GM18861 (cell line): ENCODE measurements at regions not wholly inside any gene's neighbourhood (a gene's known extent, or its start where the extent isn't known, plus 50 kb on each side); places are given as distances from the start of the nearest gene placed in this dataset.
"Not testable (repeated sequence)": the region's sequence is repeated elsewhere in the genome, so short reads cannot be mapped to it uniquely, and the experiment has no call there.

ENCODE experiments used
- ATAC-seq: cut with Tn5 transposase; IDR thresholded peaks from one replicate; pipeline ENCODE4 v1.9.1; 2021; ENCODE audit not compliant: unreplicated experiment

DNA sequence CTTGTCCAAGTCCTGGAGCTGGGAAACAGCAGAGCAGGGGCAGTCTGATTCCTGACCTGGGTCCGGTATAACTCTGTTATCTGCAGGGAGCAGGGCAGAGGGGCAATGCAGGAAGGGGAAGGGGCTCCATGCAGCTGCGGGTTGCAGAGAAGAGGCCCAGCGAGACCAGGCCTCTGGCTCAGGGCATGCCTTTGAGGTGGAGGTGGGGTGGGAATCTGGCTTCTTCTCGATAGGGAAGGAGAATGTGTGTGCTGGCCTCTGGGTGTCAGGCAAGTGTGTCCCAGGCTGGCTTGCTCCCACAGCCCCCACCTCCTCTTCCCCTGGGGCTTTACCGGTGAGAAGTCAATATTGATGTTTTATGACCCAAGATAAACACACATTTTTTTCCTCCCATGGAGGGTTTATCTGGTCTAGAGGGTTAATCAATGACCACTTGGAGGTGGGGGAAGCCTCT, 187.1 kb upstream of the HAAO start:
- ATAC-seq = no peak

DNA sequence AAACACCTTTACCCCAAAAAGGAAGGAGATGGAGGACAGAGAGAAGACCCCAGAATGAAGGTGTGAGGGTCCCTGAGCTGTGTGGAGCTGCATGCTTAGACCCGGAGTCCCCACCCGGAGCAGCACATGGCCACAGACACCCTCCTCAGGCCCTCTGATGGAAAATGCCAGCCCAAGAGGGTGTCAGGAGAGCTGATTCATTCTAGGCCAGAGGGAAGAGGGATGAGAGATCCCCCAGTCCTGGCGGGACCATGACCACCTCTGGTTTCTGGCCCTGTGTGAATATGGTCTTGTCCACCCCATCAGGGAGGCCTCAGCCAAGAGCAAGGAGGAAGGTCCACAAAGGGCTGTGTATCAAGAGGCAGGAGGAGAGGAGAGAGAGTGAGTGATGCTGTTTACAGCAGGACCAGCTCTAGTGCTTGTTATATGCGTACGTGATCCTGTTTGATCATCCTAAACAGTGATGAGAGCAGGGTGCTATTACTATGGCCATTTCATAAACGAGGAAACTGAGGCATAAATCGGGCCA, 186.6 kb upstream of the HAAO start:
- no peak for ATAC-seq

DNA sequence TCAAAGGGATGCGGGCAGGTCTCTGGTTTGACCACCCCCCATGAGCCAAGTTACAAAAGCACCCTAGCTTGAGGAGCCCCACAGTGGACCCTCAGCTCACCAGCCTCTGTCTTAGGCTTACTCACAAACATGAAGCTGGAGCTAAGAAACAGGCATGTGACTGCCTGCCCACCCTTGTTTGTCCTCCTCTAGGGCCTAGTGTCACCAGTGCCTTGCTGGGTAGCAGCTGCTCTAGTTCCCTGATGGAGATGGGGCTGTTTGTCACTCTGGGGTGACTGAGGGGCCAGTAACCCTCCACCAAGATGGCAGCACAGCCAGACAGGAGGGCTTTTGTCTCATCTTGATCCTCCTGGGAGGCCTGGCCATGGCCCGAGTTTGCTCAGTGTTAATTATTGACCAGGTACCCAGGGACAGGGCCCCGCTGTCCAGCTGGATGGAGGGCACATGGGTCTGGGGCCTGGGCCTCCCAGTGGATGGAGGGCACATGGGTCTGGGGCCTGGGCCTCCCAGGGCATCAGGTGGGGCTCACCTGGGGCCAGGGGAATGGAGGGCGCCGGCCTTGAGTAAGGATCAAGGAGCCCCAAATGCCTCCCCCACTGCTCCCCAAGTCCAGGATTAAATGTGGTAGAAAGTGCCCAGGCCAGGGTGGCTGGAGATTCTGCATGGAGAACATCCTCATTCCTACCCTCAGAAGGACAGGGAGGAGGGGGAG, 185.9 kb upstream of the HAAO start:
- ATAC-seq = no peak

DNA sequence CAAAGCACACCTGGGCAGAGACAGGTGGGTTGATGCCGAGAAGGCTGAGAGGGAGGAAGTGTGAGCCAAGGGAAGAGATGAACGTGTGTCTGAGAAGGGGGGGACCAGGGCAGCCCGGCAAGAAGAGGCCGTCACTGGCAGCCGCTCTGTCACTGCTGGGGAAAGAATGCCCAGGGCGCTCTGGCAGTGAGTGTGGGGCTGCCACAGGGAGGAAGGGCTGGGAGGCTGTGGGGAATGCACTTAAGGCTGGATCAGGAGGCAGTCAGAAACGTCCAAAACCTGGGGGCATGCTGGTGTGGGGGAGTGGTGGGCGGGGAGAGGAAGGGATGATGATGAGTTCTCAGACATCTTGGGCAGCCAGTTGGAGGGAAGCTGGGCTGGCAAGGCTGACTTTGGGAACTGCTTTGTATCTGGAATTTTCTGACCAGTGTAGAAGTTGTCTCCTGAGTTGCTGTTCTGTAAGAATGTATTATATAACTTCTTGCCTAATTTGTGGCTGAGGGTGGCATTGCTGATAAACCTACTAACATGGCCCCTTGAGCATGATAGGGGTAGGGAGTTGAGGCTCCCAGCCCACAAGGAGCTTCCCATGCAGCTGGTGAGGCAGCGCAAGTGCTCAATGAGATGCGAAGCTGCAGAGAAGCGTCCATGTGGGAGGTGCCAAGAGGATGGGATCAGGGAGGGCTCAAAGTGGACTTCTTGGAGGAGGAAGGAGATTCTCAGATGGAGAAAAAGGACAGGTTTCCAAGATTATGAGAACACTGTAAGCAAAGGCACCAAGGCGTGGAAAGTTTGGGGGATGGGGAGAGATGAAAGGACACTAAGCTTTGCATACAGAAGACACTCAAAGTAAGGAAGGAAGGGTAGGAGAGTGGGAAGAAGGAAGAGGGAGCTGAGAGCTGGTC, 185.1 kb upstream of the HAAO start:
- ATAC-seq = no peak

DNA sequence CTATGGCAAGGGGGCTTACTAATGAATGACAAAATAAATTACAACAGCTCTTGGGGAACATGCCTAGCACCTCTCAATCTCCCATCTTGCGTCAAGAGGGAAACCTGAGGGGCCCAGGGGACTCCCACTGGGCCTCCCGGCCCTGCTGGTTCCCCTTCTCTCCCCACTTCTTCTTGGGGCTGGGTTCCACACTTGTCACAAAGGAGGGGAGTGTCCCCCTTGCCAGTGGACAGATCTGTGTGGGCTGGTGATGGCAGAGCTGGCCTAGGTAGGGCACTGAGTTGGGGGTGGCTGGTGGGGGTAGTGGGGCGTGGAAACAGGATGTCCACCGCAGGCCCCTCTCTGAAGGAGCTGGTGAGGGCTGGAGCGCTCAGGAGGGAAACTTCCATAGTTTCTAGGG, 184.0 kb upstream of the HAAO start:
- no peak for ATAC-seq

DNA sequence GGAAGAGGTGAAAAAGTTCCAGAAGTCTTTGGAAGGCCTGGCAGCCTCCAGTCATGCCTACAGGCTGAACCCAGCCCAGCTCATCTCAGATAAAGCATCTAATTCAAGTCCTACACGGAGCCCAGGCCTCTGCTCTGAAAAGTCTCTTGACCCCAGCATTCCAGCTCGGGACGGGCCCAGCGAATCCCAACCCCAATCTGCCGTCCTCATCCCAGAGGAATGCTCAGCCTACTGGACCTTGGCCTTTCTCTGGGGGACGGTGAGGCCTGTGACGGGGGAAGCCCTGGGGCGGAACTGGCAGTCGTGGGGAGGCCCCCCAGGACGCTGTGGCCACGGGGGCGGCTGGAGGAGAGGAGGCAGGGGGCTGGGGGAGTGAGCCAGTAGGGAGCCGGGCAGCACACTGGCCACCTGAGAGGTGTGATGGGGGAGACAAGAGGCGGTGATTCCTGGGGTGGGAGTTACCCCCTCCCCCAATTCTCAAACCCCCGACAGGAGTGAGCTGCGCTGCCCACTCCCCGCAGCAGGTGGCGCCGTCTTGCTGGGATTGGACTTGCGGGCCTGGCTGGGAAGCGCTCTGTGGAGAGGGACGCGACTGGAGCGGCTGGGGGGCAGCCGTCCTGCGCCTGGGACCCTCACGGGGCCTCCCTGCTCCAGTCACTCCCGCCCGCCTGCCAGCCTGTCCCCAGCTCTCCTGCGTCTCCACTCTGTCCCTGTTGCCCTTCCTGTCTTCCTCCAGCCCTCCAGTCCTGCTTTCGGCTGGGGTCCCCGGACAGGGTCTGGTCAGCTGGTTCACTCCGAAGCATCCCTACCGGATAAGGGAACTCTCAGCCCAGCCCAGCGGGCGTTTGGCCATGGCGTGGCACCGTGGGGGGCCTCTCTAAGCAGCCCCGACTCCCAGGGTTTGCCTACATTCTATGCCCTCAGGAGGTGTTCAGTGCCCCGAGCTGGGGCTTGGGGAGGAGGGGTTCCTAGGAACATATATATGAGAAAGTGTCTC, 182.6 kb upstream of the HAAO start:
- no peak for ATAC-seq

DNA sequence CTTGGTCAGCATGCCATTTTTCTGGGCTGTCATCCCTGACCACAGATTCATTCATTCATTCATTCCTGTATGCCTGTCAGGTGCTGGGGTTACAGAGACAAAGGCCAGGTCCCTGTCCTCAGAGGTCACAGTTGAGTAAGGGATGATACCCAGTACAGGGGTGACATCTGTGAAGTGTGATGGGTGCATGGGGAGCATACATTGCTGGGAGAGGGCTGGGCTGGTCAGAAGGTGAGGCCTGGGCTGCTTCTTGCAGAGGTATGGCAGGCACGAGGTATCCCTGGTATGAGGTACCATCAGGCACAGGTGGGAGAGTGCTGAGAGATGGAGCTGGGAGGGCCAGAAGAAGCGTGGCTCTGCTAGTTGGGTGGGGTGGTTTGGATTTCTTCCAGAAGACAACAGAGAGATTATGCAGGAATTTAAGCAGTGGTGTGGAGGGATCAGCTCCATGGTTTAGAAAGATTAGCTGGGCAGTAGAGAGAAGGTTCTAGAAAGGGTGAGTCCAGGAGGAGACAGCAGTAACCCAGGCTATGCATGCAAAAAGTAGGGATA, 181.9 kb upstream of the HAAO start:
- no peak for ATAC-seq

DNA sequence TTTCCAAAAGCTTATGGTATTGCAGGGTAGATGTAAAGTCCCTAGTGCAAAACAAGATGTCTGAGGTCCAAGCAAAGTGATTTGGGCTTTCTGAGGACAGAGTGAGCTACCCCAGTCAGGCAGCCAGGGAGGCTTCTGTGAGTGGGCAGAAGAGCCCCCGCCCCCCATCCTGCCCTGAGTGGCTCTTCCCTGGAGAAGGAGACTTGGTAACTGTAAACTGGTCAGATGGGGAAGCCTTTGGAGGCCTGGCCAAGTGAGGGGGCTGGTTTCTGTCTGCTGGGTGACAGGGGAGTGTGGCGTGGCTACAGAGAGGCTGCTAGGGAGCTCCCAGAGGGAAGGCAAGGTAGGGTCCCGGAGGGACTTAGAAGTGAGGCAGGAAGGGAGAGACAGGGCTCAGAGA, 181.3 kb upstream of the HAAO start:
- no peak for ATAC-seq

DNA sequence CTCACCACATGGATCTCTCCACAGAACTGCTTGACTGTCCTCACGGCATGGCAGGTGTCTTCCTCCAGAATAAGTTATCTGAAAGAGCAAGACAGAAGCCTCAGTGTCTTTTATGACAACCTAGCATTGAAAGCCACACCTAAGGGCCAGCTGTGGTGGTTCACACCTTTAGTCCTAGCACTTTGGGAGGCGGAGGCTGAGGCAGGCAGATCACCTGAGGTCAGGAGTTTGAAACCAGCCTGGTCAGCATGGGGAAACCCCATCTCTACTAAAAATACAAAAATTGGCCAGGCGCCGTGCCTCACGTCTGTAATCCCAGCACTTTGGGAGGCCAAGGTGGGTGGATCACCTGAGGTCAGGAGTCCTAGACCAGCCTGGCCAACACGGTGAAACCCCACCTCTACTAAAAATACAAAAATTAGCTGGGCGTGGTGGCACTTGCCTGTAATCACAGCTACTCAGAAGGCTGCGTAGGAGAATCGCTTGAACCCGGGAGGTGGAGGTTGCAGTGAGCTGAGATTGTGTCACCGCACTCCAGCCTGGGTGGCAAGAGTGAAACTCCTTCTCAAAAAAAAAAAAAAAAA, 180.6 kb upstream of the HAAO start:
- ATAC-seq = not testable (repeated sequence)

DNA sequence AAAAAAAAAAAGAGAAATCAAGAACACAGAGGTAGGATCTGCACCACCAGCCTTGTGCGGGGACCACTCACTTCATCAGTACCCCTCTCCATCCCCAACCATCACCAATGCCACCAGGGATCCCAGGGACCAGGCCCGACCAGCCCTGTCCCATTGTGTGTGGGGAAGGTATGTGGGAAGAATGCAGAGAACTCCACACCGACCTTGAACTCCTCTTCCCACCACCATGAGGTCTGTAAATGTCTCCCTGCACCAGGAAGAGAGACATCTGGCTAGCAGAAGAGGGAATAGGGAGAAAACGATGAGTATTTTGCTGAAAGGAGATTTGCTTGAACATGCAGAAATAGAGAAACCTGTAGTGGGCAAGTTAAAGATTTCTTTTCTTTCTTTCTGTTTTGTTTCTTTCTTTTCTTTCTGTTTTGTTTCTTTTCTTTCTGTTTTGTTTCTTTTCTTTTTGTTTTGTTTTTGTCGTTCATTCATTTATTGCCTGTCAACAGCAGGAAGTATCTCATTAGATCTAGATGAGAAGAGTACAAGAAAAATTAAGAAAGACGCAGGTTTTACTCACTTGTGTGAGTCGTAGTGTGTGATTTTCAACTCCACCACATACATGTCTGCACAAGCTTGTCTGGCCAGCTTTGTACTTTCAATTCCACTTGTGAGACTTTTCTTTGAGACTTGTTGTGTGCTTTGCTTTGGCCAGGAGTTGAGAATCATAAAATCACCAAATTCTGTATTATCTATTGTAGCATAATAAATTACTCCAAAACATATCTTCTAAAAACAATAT, 179.8 kb upstream of the HAAO start:
- no peak for ATAC-seq

DNA sequence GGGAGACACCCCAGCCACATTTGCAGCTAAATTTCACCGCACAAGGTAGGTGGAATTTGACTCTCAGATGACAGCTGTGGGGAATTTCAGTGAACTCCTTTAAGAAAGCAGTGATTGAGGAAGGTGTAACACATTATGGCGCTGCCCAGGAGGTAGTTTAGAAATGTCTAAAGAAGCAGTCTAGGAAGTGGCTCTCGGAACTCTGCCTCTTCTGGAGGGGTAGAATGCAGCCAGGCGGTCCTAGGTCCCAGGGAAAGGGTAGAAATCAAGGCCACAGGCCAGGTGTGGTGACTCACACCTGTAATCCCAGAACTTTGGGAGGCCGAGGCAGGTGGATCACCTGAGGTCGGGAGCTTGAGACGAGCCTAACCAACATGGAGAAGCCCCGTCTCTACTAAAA, 179.0 kb upstream of the HAAO start:
- no peak for ATAC-seq

DNA sequence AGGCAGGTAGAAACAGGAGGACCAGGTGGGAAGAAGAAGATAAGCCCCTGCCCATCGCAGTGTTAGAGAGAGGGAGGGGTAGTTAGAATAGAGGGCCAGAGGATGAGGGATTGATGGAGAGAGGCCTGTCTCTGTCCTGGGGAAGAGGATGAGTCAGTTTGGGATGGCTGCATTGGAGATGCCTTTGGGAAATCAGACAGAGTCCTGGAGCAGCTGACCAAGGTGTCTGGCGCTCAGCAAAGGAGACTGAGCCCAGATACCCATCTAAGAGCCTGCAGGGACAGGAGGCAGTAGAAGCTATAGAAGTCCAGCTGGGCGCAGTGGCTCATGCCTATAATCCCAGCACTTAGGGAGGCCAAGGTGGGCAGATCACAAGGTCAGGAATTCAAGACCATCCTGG, 177.8 kb upstream of the HAAO start:
- no peak for ATAC-seq

DNA sequence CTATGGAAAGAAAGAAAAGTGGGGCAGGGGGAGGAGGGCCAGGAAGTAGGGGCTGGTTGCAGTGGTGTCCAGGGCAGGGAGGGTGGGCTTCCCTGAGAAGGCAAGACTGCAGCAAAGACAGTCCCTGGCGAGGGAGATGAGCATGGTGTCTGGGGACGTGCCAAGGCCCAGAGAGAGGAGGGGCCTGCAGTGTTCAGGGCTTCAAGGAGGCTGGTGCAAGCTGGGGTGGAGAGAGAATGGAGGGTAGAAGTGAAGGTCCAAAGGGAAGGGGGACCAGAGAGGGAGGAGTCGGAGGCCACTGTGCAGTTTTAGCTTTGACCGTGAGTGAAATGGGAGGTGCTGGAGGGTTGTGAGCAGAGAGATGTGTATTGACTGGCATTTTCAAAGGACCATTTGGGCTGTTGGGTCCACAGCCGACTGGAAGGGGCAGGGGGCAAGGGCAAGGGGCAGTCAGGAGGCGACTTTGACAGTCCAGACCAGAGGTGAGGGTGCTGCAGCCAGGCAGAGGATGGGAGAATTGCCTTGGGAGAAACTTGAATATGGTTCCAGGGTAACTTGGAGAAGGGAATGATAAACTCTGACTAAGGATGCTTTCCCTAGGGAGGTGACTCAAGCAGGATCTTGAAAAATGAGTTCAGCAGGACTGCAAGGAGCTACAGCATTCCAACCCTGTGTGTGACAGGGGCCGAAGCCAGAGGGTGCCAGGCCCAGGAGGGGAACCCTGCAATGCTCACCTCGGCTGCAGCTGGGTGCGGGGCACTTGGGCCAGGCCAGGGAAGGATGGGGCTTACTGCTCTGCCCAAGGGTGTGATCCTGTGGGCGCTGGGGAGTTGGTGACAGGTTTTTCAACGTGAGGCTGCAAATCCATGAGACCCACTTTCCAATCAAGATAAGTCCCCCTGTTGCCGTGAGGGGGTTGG, 177.1 kb upstream of the HAAO start:
- no peak for ATAC-seq

DNA sequence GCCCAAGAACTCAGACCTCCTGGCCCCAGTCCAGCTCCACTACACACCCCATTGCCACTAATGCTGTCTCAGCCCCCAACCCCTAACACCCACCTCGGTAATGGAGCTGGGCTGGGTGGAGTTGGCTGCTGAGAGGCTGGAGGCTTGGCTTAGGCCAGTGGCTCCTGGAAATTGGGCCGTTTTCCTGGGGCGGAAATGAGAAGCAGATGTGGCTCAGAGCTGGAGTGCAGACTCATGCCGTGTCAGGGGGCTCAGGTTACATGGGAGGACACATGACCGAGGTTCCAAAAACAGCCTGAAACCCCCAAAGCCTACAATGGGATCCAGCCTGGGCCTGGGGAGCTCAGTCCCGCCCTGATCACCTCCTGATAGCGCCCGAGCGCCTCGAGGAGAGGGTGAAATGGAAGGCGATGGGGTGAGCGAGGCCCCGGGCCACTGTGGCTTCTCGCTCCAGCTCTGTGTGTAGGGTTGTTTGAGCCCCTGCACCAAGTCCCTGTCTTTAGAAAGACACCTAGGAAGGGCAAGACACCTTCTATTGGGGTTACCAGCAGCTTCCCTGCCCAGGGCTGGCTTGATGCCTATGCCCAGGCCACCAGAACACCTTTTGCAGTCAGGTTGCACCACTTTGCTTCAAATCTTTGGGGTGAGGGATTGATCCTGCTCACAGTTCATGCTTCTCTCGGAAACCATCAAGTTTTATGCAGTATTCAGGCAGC, 175.7 kb upstream of the HAAO start:
- ATAC-seq = no peak

DNA sequence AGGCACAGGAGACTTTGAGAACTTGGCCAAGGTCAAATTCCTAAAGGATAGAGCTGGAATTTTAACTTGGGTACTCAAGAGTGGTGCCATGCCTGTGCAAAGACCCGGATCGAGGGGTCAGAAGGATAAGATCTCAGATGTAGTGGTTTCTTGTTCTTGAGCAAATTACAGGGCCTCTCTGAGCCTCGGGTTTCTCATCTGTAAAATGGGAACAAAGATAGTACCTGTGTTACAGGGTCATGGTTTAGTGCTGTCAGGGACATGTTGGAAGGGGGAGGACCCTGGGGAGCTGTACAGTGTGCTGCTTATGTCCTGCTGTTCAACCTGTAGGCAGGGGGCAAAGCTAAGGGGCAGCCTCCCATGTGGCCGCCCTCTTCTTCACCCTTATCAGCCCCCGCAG, 173.5 kb upstream of the HAAO start:
- no peak for ATAC-seq

DNA sequence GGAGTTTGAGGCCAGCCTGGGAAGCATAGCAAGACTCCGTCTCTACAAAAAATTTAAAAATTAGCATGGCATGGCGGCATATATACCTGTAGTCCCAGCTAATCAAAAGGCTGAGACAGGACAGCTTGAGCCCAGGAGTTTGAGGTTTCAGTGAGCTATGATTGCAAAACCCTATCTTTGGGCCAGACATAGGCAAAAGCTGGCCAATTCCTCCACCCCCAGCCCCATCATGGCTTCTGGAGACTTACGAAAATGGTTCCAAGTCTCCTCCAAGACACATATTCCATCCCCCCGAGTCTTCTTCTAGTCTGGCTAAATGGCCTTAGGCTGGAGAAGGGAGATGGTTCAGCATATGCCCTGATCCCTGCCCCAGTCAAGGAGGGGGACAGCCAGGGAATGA, 172.8 kb upstream of the HAAO start:
- ATAC-seq = no peak

DNA sequence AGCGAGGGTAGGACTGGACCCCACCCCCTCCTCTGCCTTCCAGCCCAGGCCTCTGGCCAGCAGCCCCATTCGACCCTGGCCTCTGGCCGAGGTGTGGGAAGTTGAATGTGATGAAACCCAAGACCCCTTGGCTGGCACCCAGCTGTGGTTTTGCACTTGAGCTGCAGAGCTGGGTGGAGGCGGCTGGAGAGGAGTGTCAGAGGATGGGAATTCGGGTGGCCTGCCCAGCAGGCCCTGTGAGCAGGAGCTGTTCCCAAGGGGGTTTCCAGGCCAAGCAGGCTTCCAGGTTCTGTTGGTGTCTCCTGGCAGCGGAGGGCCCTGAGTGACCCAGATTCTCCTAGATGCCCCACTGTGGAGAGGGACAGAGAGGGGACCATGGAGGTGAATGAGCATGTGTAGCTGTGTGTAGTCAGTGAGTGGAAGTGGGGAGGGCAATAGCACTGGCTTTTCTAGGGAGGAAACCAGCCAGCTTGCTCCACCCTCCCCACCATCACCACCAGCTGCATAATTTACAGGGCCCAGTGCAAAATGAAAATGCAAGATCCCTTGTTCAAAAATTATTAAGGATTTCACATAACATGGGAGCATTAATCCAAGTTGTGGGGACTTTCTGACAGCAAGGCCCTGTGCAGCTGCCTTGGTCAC, 172.2 kb upstream of the HAAO start:
- no peak for ATAC-seq
